Spleen (tissue), 11 donors: ENCODE measurements at regions not wholly inside any gene's neighbourhood (a gene's known extent, or its start where the extent isn't known, plus 50 kb on each side); places are given as distances from the start of the nearest gene placed in this dataset.

ENCODE experiments used
- DNase-seq: peaks from one replicate; pipeline ENCODE4 v3.0.0-alpha.2; 2020
- H3K27ac ChIP-seq, 8 donors: fragments of 200-600 bp; sonication (generic) in 7 of 8; 1 replicate in 4 of 8; 2 replicates in 4 of 8; pipeline versions ENCODE4 v1.5.0 to v1.8.0; 2016 to 2021; ENCODE audit warnings: inconsistent platforms in 4 of 8, mild to moderate bottlenecking in 4 of 8, moderate library complexity in 1 of 8
- H3K27me3 ChIP-seq, 7 donors: fragments of 200-600 bp; sonication (generic) in 6 of 7; replicated peaks in 1 of 7; 1 replicate in 4 of 7; 2 replicates in 3 of 7; pipeline versions ENCODE4 v1.5.0 to v1.8.0; 2016 to 2021; ENCODE audit warnings: inconsistent platforms in 3 of 7, mild to moderate bottlenecking in 1 of 7
- H3K36me3 ChIP-seq, 6 donors: fragments of 200-600 bp; sonication (generic) in 5 of 6; 1 replicate in 4 of 6; 2 replicates in 2 of 6; pipeline versions ENCODE4 v1.5.0 to v1.8.0; 2016 to 2021; ENCODE audit warnings: inconsistent platforms in 2 of 6
- H3K4me1 ChIP-seq, 6 donors: fragments of 200-600 bp; sonication (generic) in 5 of 6; 1 replicate in 3 of 6; 2 replicates in 3 of 6; pipeline versions ENCODE4 v1.5.0 to v1.8.0; 2016 to 2021; ENCODE audit warnings: inconsistent platforms in 3 of 6
- H3K4me3 ChIP-seq, 8 donors: fragments of 200-600 bp; sonication (generic) in 7 of 8; 1 replicate in 4 of 8; 2 replicates in 4 of 8; pipeline versions ENCODE4 v1.5.0 to v1.8.0; 2016 to 2021; ENCODE audit warnings: inconsistent platforms in 4 of 8, mild to moderate bottlenecking in 4 of 8, moderate library complexity in 2 of 8
- H3K9me3 ChIP-seq, 8 donors: fragments of 200-600 bp; sonication (generic) in 7 of 8; 1 replicate in 4 of 8; 2 replicates in 4 of 8; pipeline versions ENCODE4 v1.5.0 to v1.8.0; 2016 to 2021; ENCODE audit warnings: inconsistent platforms in 4 of 8
- POLR2A ChIP-seq, 3 donors: fragments of 450-650 bp; IDR thresholded peaks; one replicate each; pipeline ENCODE4 v1.5.1; 2017; ENCODE audit warnings: antibody characterized with exemption in 3 of 3, mild to moderate bottlenecking in 1 of 3
- POLR2AphosphoS5 ChIP-seq, 3 donors: sonication (generic); formaldehyde crosslinking; IDR thresholded peaks; one replicate each; pipeline ENCODE4 v1.5.1; 2017; ENCODE audit warnings: antibody characterized with exemption in 3 of 3
- WGBS, 5 donors: extraction: QIAGEN DNeasy Blood & Tissue Kit in 3 of 5; methylation state at CpG; one replicate each; pipeline versions ENCODE4 v1.1.5 to v1.1.7; 2013 to 2018; 5-methylcytosine and 5-hydroxymethylcytosine counted together
- intact Hi-C: fragments of 100-400 bp; cut with DNase I; formaldehyde crosslinking; loops from one replicate; pipeline ENCODE4 v1.15.0; 2023; ENCODE audit warnings: low total_unique reads
- TF ChIP-seq, protein P1 (sequence below), 11 experiments: fragments of 200-600 bp in 7 of 11; fragments of 450-650 bp in 4 of 11; sonication (generic) in 4 of 11; IDR thresholded peaks in 8 of 11; conservative IDR thresholded peaks in 3 of 11; 1 replicate in 7 of 11; 2 replicates in 4 of 11; pipeline versions ENCODE4 v1.4.0 to v1.8.0; 2016 to 2021; ENCODE audit warnings: antibody characterized with exemption in 11 of 11, inconsistent platforms in 4 of 11, mild to moderate bottlenecking in 1 of 11
- donor health status: healthy with polysubstance abuse.
- donor health status: DM: no; HTN: no; CAD: no; lungs with moderate emphysema.
- donor health status: DM: no; HTN: no; CAD: no.
- donor health status: Bipolar disorder and iron deficiency.
- donor health status: healthy.
- donor health status: DM: no; HTN: no; CAD: no.
- donor health status: DM: yes; HTN: yes; CAD: no.

DNA sequence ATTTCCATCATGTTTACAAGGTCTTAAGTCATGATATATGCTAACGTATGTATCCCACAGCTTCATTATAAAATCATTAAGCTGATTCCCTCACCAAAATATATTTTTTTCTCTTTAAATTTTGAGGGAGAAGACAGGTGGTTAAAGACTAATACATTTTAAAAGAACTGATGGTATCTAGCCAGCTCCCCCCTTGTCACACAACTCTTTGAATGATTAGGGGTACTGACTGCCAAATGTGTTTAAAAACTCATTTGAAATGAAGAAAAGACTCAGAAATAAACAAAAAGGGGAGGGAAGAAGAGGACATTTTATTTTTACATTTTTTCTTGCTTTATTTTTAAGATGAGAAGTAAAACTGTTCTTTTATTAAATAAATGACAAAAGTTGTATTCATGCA is 805.3 kb downstream of the SATB2 start:
- TF ChIP-seq POLR2A (IDR thresholded peaks at IDR 0.05) (no peak), POLR2AphosphoS5 (IDR thresholded peaks at IDR 0.05) (no peak)
- TF ChIP-seq, protein P1, sequence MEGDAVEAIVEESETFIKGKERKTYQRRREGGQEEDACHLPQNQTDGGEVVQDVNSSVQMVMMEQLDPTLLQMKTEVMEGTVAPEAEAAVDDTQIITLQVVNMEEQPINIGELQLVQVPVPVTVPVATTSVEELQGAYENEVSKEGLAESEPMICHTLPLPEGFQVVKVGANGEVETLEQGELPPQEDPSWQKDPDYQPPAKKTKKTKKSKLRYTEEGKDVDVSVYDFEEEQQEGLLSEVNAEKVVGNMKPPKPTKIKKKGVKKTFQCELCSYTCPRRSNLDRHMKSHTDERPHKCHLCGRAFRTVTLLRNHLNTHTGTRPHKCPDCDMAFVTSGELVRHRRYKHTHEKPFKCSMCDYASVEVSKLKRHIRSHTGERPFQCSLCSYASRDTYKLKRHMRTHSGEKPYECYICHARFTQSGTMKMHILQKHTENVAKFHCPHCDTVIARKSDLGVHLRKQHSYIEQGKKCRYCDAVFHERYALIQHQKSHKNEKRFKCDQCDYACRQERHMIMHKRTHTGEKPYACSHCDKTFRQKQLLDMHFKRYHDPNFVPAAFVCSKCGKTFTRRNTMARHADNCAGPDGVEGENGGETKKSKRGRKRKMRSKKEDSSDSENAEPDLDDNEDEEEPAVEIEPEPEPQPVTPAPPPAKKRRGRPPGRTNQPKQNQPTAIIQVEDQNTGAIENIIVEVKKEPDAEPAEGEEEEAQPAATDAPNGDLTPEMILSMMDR (IDR thresholded peaks at IDR 0.05 in 8 of 11, conservative IDR thresholded peaks at IDR 0.05 in 3 of 11): no peak
- H3K27ac ChIP-seq: no peak overlapping the region
- no peaks in the 10 kb centered on the region for H3K36me3 ChIP-seq
- H3K27me3 ChIP-seq: no peaks in the 10 kb centered on the region
- intact Hi-C loops: no loop called here
- no peaks in the 10 kb centered on the region for H3K4me1 ChIP-seq
- DNase-seq: no peak
- no peaks in the 10 kb centered on the region for H3K9me3 ChIP-seq
- WGBS, 5 donors: 65 to 84% (median 73%) methylated on average over 1 of the region's 1 CpG
- no peak overlapping the region for H3K4me3 ChIP-seq

DNA sequence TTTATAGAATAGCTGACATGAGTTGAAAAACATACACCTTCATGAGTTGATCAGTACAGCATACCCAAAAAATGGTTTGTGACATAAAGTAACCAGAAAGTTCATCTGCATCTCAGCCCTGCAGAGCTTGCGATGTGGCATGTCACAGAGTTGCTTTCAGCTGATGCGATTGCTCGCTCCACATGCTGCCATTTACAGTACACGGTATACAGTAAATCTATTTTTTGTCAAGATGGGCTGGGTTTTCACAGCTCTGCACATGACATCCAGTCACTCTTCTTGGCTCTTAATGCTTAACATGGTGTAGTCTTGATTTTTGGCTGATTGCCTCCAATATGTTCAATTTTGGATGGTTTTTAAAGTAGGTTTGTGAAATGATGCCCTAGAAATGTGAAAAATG is 811.9 kb downstream of the SATB2 start:
- TF ChIP-seq POLR2AphosphoS5 (IDR thresholded peaks at IDR 0.05): no peak
- no peak for TF ChIP-seq POLR2A (IDR thresholded peaks at IDR 0.05)
- TF ChIP-seq, protein P1 (IDR thresholded peaks at IDR 0.05 in 8 of 11, conservative IDR thresholded peaks at IDR 0.05 in 3 of 11): no peak
- no peak for DNase-seq
- Histone ChIP-seq H3K27me3 (no peaks in the 10 kb centered on the region), H3K27ac (no peak overlapping the region), H3K36me3 (no peaks in the 10 kb centered on the region), H3K4me1 (no peaks in the 10 kb centered on the region), H3K9me3 (no peaks in the 10 kb centered on the region), H3K4me3 (no peak overlapping the region)
- intact Hi-C loops: no loop called here
- 89 to 96% (median 93%) methylated on average over 4 of the region's 4 CpGs for WGBS, 5 donors

DNA sequence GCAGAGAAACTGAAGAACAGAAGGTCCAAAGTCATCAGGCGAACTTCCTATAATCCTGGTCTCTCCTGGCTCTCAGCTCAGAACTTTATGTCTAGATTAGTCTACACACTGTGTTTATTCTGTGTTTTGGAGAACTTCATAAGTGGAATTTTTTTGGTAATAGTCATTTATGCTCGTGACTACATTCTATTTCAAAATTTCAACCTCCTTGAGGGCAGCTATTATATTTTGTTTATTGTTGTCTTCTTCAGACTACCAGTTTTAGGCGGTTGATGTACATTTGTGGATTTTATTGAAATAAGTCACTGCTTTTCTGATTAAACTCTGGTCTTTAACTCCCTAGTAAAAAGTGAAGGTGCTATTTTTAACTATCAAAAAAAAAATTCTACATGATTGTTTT is 816.6 kb downstream of the SATB2 start:
- Histone ChIP-seq H3K4me3 (no peak overlapping the region), H3K27me3 (no peaks in the 10 kb centered on the region), H3K4me1 (no peaks in the 10 kb centered on the region), H3K9me3 (no peaks in the 10 kb centered on the region), H3K36me3 (no peaks in the 10 kb centered on the region), H3K27ac (no peak overlapping the region)
- DNase-seq: no peak
- intact Hi-C loops: no loop called here
- WGBS, 5 donors: 59 to 80% (median 71%) methylated on average over 3 of the region's 3 CpGs
- TF ChIP-seq, protein P1 (IDR thresholded peaks at IDR 0.05 in 8 of 11, conservative IDR thresholded peaks at IDR 0.05 in 3 of 11): no peak
- TF ChIP-seq POLR2AphosphoS5 (IDR thresholded peaks at IDR 0.05) (no peak), POLR2A (IDR thresholded peaks at IDR 0.05) (no peak)

GRCh38 chr2:198640463-198640862 is 817.3 kb downstream of the SATB2 start:
- no peak overlapping the region for H3K4me3 ChIP-seq
- H3K27ac ChIP-seq: no peak overlapping the region
- 56 to 74% (median 69%) methylated on average over 2 of the region's 2 CpGs for WGBS, 5 donors
- H3K36me3 ChIP-seq: no peaks in the 10 kb centered on the region
- intact Hi-C loops: no loop called here
- TF ChIP-seq POLR2A (IDR thresholded peaks at IDR 0.05) (no peak), POLR2AphosphoS5 (IDR thresholded peaks at IDR 0.05) (no peak)
- TF ChIP-seq, protein P1 (IDR thresholded peaks at IDR 0.05 in 8 of 11, conservative IDR thresholded peaks at IDR 0.05 in 3 of 11): no peak
- no peak for DNase-seq
- H3K4me1 ChIP-seq: no peaks in the 10 kb centered on the region
- H3K9me3 ChIP-seq: no peaks in the 10 kb centered on the region
- no peaks in the 10 kb centered on the region for H3K27me3 ChIP-seq
